ENCODE measurements at regions not wholly inside any gene's neighbourhood (a gene's known extent, or its start where the extent isn't known, plus 50 kb on each side); places are given as distances from the start of the nearest gene placed in this dataset.
A peak's percentile ranks its signal among the peaks of the same experiment; 100 is the strongest.
"Not testable (repeated sequence)": the region's sequence is repeated elsewhere in the genome, so short reads cannot be mapped to it uniquely, and the experiment has no call there.

- no peak for DNase-seq (ENCODE audit: low spot score)
These were observed 105.9 kb downstream of the SLC17A6 start for GRCh38 chr11:22444076-22444475.

- DNase-seq (ENCODE audit: low spot score), result no peak
These were observed 103.7 kb downstream of the SLC17A6 start for GRCh38 chr11:22441831-22442230.

- not testable (repeated sequence) for DNase-seq (ENCODE audit: low spot score)
These were observed 97.4 kb downstream of the SLC17A6 start for GRCh38 chr11:22435582-22435981.

GRCh38 chr11:22433517-22433916 is 95.3 kb downstream of the SLC17A6 start:
- no peak for DNase-seq (ENCODE audit: low spot score)

GRCh38 chr11:22433094-22433455 is 94.9 kb downstream of the SLC17A6 start:
- DNase-seq (ENCODE audit: low spot score), result peak; percentile 1

- DNase-seq (ENCODE audit: low spot score), result peak; percentile 2
These were observed 94.3 kb downstream of the SLC17A6 start for GRCh38 chr11:22432291-22433093.

- no peak for DNase-seq (ENCODE audit: low spot score)
These were observed 92.9 kb downstream of the SLC17A6 start for GRCh38 chr11:22431106-22431505.

GRCh38 chr11:22430639-22431038 is 92.5 kb downstream of the SLC17A6 start:
- no peak for DNase-seq (ENCODE audit: low spot score)

GRCh38 chr11:22430141-22430541 is 92.0 kb downstream of the SLC17A6 start:
- no peak for DNase-seq (ENCODE audit: low spot score)
